ENCODE measurements at regions not wholly inside any gene's neighbourhood (a gene's known extent, or its start where the extent isn't known, plus 50 kb on each side); places are given as distances from the start of the nearest gene placed in this dataset.
"Not testable (repeated sequence)": the region's sequence is repeated elsewhere in the genome, so short reads cannot be mapped to it uniquely, and the experiment has no call there.

DNA sequence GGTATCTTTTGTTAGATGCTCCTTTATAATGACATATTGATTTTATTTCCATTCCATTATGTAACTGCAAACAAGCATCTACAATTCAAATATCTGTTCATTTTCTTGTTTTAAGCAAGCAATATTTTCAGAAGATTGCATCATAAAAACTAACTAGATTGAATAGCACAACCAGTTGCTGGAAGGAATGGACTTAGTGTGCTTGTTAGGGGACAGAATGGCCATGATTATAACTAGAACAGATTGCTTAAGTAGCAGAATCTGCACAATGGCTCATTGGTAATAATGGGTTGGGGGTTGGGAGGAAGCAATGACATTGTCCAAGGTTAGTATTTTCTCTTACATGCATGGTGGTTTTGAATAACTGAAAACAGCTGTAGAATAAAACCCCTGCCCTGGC, 939.5 kb downstream of the SLC16A7 start:
- H3K4me1 ChIP-seq (ENCODE audit: control insufficient read depth, insufficient read depth, low read length) = no peaks in the 10 kb centered on the region

DNA sequence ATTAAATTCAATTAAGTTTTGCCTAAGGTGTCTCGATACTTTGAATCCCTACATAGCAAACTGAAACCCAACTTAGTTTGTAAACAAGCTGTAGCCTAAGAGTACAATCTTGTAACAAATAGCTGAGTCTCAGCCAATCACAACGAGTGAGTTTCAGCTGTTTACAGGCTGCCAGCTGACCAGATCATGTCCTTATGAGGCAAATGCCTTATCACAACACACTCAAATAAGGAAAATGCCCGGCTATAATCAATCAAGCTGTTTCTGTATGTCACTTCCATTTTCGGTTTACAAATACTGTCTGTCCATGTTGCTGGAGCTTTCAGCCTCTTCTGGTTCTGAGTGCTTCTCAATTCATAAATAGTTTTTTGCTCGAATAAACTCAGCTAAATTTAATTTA, 943.8 kb downstream of the SLC16A7 start:
- H3K9ac ChIP-seq (ENCODE audit: low read length) = no peak overlapping the region
- no peak overlapping the region for H3K27ac ChIP-seq (ENCODE audit: low read depth, low read length)
- no peaks in the 10 kb centered on the region for H3K27me3 ChIP-seq (ENCODE audit: control insufficient read depth, insufficient read depth, low read length)
- H3K4me3 ChIP-seq (ENCODE audit: low read length) = no peak overlapping the region
- no peaks in the 10 kb centered on the region for H3K36me3 ChIP-seq (ENCODE audit: control insufficient read depth, insufficient read depth, low read length)
- no peaks in the 10 kb centered on the region for H3K4me1 ChIP-seq (ENCODE audit: control insufficient read depth, insufficient read depth, low read length)

More for the DNA sequence above, 939.5 kb downstream of the SLC16A7 start:
- no peak overlapping the region for H3K27ac ChIP-seq (ENCODE audit: low read depth, low read length)
- H3K4me3 ChIP-seq (ENCODE audit: low read length) = no peak overlapping the region
- H3K9ac ChIP-seq (ENCODE audit: low read length) = no peak overlapping the region
- H3K27me3 ChIP-seq (ENCODE audit: control insufficient read depth, insufficient read depth, low read length) = no peaks in the 10 kb centered on the region
- no peaks in the 10 kb centered on the region for H3K36me3 ChIP-seq (ENCODE audit: control insufficient read depth, insufficient read depth, low read length)

DNA sequence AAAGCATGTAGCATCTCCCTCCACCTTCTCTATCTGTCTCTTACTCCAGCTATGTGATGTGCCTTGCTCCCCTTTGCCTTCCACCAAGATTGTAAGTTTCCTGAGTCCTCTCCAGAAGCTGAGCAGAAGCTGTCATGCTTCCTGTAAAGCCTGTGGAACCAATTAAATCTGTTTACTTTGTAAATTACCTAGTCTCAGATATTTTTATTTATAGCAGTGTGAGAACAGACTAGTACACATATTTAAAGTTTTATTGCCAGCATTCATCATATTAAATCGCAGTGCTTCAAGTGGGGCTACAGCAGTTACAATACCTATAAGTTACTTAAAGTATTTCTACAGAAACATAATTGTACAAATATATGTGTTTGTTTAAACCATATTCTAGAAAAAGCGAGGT, 973.1 kb downstream of the SLC16A7 start:
- no peak overlapping the region for H3K9ac ChIP-seq (ENCODE audit: low read length)
- H3K27me3 ChIP-seq (ENCODE audit: control insufficient read depth, insufficient read depth, low read length) = no peaks in the 10 kb centered on the region
- H3K27ac ChIP-seq (ENCODE audit: low read depth, low read length) = no peak overlapping the region
- no peaks in the 10 kb centered on the region for H3K36me3 ChIP-seq (ENCODE audit: control insufficient read depth, insufficient read depth, low read length)
- H3K4me1 ChIP-seq (ENCODE audit: control insufficient read depth, insufficient read depth, low read length) = no peaks in the 10 kb centered on the region
- no peak overlapping the region for H3K4me3 ChIP-seq (ENCODE audit: low read length)

DNA sequence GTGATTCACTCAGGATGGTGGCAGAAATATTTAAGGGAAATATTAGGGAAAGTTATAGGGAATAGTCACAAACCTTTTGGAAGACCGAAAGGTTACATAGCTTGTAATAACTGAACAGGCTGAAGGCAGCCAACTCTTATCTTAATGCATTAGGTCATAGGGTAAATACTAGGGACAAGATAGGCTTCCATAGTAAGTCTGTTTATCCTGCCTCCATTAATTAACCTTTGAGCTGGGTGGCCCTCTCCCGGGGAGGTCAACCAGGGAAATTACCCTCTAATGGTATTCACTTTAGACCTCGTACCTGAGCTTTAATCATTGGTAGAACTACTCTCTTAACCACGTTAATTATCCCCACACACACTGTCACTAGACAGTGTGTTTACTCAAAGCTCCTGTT, 981.8 kb downstream of the SLC16A7 start:
- no peaks in the 10 kb centered on the region for H3K27me3 ChIP-seq (ENCODE audit: control insufficient read depth, insufficient read depth, low read length)
- no peak overlapping the region for H3K4me3 ChIP-seq (ENCODE audit: low read length)
- no peak overlapping the region for H3K9ac ChIP-seq (ENCODE audit: low read length)
- no peak overlapping the region for H3K27ac ChIP-seq (ENCODE audit: low read depth, low read length)
- H3K36me3 ChIP-seq (ENCODE audit: control insufficient read depth, insufficient read depth, low read length) = no peaks in the 10 kb centered on the region
- no peaks in the 10 kb centered on the region for H3K4me1 ChIP-seq (ENCODE audit: control insufficient read depth, insufficient read depth, low read length)

DNA sequence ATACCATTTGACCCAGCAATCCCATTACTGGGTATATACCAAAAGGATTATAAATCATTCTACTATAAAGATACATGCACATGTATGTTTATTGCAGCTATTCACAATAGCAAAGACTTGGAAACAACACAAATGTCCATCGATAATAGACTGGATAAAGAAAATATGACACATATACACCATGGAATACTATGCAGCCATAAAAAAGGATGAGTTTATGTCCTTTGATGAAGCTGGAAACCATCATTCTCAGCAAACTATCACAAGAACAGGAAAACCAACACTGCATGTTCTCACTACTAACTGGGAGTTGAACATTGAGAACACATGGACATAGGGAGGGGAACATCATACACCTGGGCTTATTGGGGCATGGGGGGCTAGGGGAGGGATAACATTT, 991.8 kb downstream of the SLC16A7 start:
- not testable (repeated sequence) for H3K4me3 ChIP-seq (ENCODE audit: low read length); H3K27me3 ChIP-seq (ENCODE audit: control insufficient read depth, insufficient read depth, low read length); H3K27ac ChIP-seq (ENCODE audit: low read depth, low read length); H3K4me1 ChIP-seq (ENCODE audit: control insufficient read depth, insufficient read depth, low read length); H3K36me3 ChIP-seq (ENCODE audit: control insufficient read depth, insufficient read depth, low read length); H3K9ac ChIP-seq (ENCODE audit: low read length)

DNA sequence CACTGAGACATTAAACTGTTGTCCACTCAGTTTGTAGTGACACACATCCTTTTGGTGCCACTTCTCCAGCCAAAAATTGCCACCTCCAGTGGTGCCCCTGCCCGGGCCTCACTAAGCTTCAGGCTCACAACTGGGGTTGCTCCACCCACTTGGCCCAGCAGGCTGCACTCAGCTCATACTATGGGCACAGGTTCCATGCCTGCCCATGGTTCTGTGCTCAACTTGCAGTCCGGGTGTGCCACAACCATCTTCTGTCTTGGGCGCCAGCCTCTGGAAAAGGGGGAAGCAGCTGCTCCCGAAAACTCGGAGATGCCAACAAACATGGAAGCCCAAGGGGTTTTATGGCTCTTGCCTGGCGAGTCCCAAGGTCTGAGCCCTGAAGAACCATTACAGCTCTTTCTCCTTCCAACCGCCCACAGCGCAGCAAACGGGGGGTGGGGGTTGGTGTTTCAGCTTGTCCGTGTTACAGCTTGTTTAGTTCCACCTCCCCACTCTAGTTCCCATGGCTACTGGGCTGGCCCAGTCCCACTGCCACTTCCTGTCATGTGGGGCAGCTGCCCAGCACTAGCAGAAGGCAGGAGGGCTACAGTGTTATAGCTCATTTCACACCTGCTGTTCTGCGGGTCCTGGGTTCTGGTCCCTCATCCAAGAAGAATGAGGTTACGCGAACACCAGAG, 998.3 kb downstream of the SLC16A7 start:
- H3K9ac ChIP-seq (ENCODE audit: low read length) = no peak overlapping the region
- H3K4me3 ChIP-seq (ENCODE audit: low read length) = no peak overlapping the region
- no peaks in the 10 kb centered on the region for H3K4me1 ChIP-seq (ENCODE audit: control insufficient read depth, insufficient read depth, low read length)
- no peaks in the 10 kb centered on the region for H3K27me3 ChIP-seq (ENCODE audit: control insufficient read depth, insufficient read depth, low read length)
- no peaks in the 10 kb centered on the region for H3K36me3 ChIP-seq (ENCODE audit: control insufficient read depth, insufficient read depth, low read length)
- H3K27ac ChIP-seq (ENCODE audit: low read depth, low read length) = no peak overlapping the region

DNA sequence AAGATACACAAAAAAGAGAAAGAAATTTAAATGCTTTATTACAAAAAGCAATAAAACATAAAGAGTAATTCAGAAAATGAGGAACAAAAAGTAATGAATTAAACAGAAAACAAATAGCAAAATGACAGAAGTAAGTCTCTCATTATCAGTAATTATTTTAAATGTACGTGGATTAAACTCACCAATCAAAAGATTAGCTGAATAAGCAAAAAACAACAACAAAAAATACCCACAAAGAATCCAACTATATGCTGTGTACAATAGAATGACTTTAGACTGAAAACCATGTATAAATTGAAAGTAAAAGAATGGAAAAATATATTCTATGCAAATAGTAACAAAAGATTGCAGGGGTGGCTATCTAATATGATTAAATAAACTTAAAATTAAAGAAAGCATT, 1006.8 kb downstream of the SLC16A7 start:
- Histone ChIP-seq H3K36me3 (ENCODE audit: control insufficient read depth, insufficient read depth, low read length) (no peaks in the 10 kb centered on the region), H3K27ac (ENCODE audit: low read depth, low read length) (no peak overlapping the region), H3K4me3 (ENCODE audit: low read length) (no peak overlapping the region), H3K4me1 (ENCODE audit: control insufficient read depth, insufficient read depth, low read length) (no peaks in the 10 kb centered on the region), H3K27me3 (ENCODE audit: control insufficient read depth, insufficient read depth, low read length) (no peaks in the 10 kb centered on the region), H3K9ac (ENCODE audit: low read length) (no peak overlapping the region)

DNA sequence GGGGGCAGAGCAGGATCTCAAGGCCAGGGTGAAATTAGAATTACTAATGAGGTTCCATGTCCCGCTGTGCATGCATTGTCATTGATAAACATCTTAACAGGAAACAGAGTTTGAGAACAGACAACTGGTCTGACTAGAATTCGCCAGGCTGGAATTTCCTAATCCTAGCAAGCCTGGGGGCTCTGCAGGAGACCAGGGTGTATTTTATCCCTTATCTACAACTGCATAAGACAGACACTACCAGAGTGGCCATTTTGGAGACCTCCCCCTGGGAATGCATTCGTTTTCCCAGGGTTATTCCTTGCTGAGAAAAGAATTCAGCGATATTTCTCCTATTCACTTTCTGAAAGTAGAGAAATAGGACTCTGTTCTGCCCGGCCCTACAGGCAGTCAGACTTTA, 1007.6 kb downstream of the SLC16A7 start:
- not testable (repeated sequence) for H3K27ac ChIP-seq (ENCODE audit: low read depth, low read length); H3K36me3 ChIP-seq (ENCODE audit: control insufficient read depth, insufficient read depth, low read length); H3K9ac ChIP-seq (ENCODE audit: low read length); H3K4me1 ChIP-seq (ENCODE audit: control insufficient read depth, insufficient read depth, low read length); H3K27me3 ChIP-seq (ENCODE audit: control insufficient read depth, insufficient read depth, low read length); H3K4me3 ChIP-seq (ENCODE audit: low read length)

DNA sequence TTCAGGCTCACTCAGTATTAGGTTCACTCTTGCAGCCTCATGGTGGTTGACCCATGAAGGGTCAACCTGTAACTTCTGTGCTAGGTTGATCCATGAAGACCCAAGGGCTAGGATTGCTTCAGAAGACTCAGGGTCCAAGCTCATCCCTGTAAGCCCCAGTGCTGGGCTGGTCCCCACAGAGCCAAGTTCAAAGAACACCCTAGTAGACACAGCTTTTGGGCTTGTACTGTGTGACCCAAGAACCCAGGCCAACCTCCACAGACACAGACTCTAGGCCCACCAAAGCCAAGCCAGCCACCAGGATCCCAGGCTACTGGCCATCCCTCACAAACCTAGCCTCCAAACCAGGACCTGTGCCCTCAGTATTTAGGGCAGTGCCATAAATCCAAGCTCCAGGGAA, 1020.6 kb downstream of the SLC16A7 start:
- no peak overlapping the region for H3K27ac ChIP-seq (ENCODE audit: low read depth, low read length)
- H3K9ac ChIP-seq (ENCODE audit: low read length) = no peak overlapping the region
- H3K4me1 ChIP-seq (ENCODE audit: control insufficient read depth, insufficient read depth, low read length) = no peaks in the 10 kb centered on the region
- no peaks in the 10 kb centered on the region for H3K27me3 ChIP-seq (ENCODE audit: control insufficient read depth, insufficient read depth, low read length)
- no peak overlapping the region for H3K4me3 ChIP-seq (ENCODE audit: low read length)
- H3K36me3 ChIP-seq (ENCODE audit: control insufficient read depth, insufficient read depth, low read length) = no peaks in the 10 kb centered on the region

DNA sequence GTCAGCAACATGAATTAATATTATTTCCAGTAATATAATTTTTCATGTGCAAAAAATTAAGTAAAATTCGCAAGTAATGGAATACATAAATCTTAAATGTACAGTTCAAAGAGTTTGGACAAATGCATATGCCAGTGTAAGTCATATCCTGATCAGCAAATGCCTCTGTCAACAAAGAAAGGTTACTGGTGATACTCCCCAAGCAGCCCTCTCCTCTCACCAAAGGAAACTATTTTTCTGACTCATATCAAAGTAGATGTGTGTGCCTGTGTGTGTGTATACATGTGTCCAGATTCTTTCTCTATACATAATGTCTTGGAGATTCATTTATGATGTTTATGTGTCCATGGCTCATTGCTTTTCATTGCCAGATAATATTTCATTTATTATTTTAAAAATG, 1035.0 kb downstream of the SLC16A7 start:
- no peak overlapping the region for H3K27ac ChIP-seq (ENCODE audit: low read depth, low read length)
- H3K4me3 ChIP-seq (ENCODE audit: low read length) = no peak overlapping the region
- no peaks in the 10 kb centered on the region for H3K36me3 ChIP-seq (ENCODE audit: control insufficient read depth, insufficient read depth, low read length)
- no peaks in the 10 kb centered on the region for H3K27me3 ChIP-seq (ENCODE audit: control insufficient read depth, insufficient read depth, low read length)
- no peak overlapping the region for H3K9ac ChIP-seq (ENCODE audit: low read length)
- no peaks in the 10 kb centered on the region for H3K4me1 ChIP-seq (ENCODE audit: control insufficient read depth, insufficient read depth, low read length)

DNA sequence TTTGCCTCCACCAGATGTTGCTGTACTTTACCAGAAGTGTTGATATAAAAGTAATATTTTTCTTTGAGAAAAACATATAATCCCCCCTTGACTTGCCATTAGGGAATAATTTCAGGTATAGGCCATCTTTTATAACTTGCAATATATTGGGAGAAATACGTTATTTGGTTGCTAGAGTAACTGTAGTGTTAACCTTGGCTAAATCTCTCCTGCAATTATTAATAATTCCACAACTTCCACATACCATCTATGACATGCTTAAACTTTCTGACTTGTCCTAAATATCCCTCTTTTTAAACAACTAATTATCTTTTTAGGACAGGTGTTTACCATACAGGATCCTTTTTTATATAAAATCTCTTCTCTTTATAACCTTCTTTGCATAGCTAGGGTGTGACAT, 1048.2 kb downstream of the SLC16A7 start:
- H3K27me3 ChIP-seq (ENCODE audit: control insufficient read depth, insufficient read depth, low read length) = no peaks in the 10 kb centered on the region
- H3K27ac ChIP-seq (ENCODE audit: low read depth, low read length) = no peak overlapping the region
- H3K9ac ChIP-seq (ENCODE audit: low read length) = no peak overlapping the region
- no peaks in the 10 kb centered on the region for H3K4me1 ChIP-seq (ENCODE audit: control insufficient read depth, insufficient read depth, low read length)
- no peak overlapping the region for H3K4me3 ChIP-seq (ENCODE audit: low read length)
- no peaks in the 10 kb centered on the region for H3K36me3 ChIP-seq (ENCODE audit: control insufficient read depth, insufficient read depth, low read length)

DNA sequence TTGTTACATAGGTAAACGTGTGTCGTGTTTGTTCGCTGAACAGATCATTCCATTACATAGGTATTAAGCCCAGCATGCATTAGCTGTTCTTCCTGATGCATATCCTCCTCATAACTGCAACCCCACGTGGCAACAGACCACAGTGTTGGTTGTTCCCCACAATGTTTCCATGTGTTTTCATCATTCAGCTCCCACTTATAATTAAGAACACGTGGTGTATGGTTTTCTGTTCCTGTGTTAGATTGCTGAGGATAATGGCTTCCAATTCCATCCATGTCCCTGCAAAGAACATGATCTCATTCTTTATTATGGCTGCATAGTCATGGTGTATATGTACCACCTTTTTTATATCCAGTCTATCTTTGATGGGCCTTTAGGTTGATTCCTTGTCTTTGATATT, 1071.1 kb downstream of the SLC16A7 start:
- Histone ChIP-seq H3K9ac (ENCODE audit: low read length) (no peak overlapping the region), H3K36me3 (ENCODE audit: control insufficient read depth, insufficient read depth, low read length) (no peaks in the 10 kb centered on the region), H3K4me3 (ENCODE audit: low read length) (no peak overlapping the region), H3K4me1 (ENCODE audit: control insufficient read depth, insufficient read depth, low read length) (no peaks in the 10 kb centered on the region), H3K27ac (ENCODE audit: low read depth, low read length) (no peak overlapping the region), H3K27me3 (ENCODE audit: control insufficient read depth, insufficient read depth, low read length) (no peaks in the 10 kb centered on the region)

DNA sequence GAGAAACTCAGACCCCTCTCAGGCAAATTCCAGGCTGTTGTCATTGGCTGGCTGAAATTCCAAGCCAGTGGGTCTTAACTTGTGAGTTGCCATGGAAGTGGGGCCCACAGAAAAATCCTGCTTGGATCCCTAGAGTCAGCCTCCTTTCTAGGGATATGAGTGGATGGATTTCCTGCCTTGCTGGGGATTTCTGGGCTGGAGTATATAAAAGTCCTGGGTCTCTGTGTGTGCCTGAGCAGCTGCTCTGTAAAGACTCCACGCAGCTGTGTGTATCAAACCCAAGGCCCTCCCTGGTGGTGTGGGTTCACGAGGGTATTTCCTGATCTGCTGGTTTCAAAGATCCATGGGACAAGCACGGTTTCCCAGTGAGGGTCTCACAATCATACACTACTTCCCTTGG, 1077.1 kb downstream of the SLC16A7 start:
- Histone ChIP-seq H3K9ac (ENCODE audit: low read length) (no peak overlapping the region), H3K4me3 (ENCODE audit: low read length) (no peak overlapping the region), H3K36me3 (ENCODE audit: control insufficient read depth, insufficient read depth, low read length) (no peaks in the 10 kb centered on the region), H3K27ac (ENCODE audit: low read depth, low read length) (no peak overlapping the region), H3K27me3 (ENCODE audit: control insufficient read depth, insufficient read depth, low read length) (no peaks in the 10 kb centered on the region), H3K4me1 (ENCODE audit: control insufficient read depth, insufficient read depth, low read length) (no peaks in the 10 kb centered on the region)
